Activated CD4-positive, alpha-beta T cell treated with anti-CD3 and anti-CD28 coated beads, Interleukin-2, Interleukin-4, amounts not matched to agents 100 ng/mL and 50 ng/mL, durations not matched to agents 16 hours and 8 hours (primary cell): ENCODE measurements at regions not wholly inside any gene's neighbourhood (a gene's known extent, or its start where the extent isn't known, plus 50 kb on each side); places are given as distances from the start of the nearest gene placed in this dataset.
A peak's percentile ranks its signal among the peaks of the same experiment; 100 is the strongest.
"Not testable (repeated sequence)": the region's sequence is repeated elsewhere in the genome, so short reads cannot be mapped to it uniquely, and the experiment has no call there.

Experiments used
- DNase-seq: peaks from one replicate; pipeline ENCODE4 v3.0.0-alpha.2; 2020; ENCODE audit warnings: low spot score

GRCh38 chr4:189514209-189514608 lies 426.5 kb upstream of the FRG1 start:
- DNase-seq = no peak

GRCh38 chr4:189516902-189517301 lies 423.8 kb upstream of the FRG1 start:
- no peak for DNase-seq

GRCh38 chr4:189519186-189519585 lies 421.5 kb upstream of the FRG1 start:
- DNase-seq = no peak

GRCh38 chr4:189525304-189525703 lies 415.4 kb upstream of the FRG1 start:
- DNase-seq = no peak

GRCh38 chr4:189530848-189531247 lies 409.8 kb upstream of the FRG1 start:
- no peak for DNase-seq

- DNase-seq = no peak
Measured at GRCh38 chr4:189533603-189534002, 407.1 kb upstream of the FRG1 start.

- peak; percentile 0 for DNase-seq
Measured at GRCh38 chr4:189547559-189547958, 393.1 kb upstream of the FRG1 start.

- no peak for DNase-seq
Measured at GRCh38 chr4:189548484-189549125, 392.1 kb upstream of the FRG1 start.

GRCh38 chr4:189551931-189552670 lies 388.6 kb upstream of the FRG1 start:
- not testable (repeated sequence) for DNase-seq

- not testable (repeated sequence) for DNase-seq
Measured at GRCh38 chr4:189560605-189561004, 380.1 kb upstream of the FRG1 start.

GRCh38 chr4:189563751-189564150 lies 376.9 kb upstream of the FRG1 start:
- DNase-seq = not testable (repeated sequence)

- not testable (repeated sequence) for DNase-seq
Measured at GRCh38 chr4:189566271-189566670, 374.4 kb upstream of the FRG1 start.

- not testable (repeated sequence) for DNase-seq
Measured at GRCh38 chr4:189566900-189567299, 373.8 kb upstream of the FRG1 start.

- DNase-seq = not testable (repeated sequence)
Measured at GRCh38 chr4:189579645-189580044, 361.0 kb upstream of the FRG1 start.

GRCh38 chr4:189586908-189587632 lies 353.6 kb upstream of the FRG1 start:
- DNase-seq = not testable (repeated sequence)

- not testable (repeated sequence) for DNase-seq
Measured at GRCh38 chr4:189589201-189589600, 351.5 kb upstream of the FRG1 start.

- no peak for DNase-seq
Measured at GRCh38 chr4:189592890-189593289, 347.8 kb upstream of the FRG1 start.

GRCh38 chr4:189597341-189597740 lies 343.3 kb upstream of the FRG1 start:
- DNase-seq = no peak

GRCh38 chr4:189600264-189600663 lies 340.4 kb upstream of the FRG1 start:
- no peak for DNase-seq

GRCh38 chr4:189600718-189601435 lies 339.8 kb upstream of the FRG1 start:
- no peak for DNase-seq

GRCh38 chr4:189602827-189603226 lies 337.8 kb upstream of the FRG1 start:
- not testable (repeated sequence) for DNase-seq

GRCh38 chr4:189610571-189610970 lies 330.1 kb upstream of the FRG1 start:
- DNase-seq = not testable (repeated sequence)
